Panc1 (cell line): ENCODE measurements at regions not wholly inside any gene's neighbourhood (a gene's known extent, or its start where the extent isn't known, plus 50 kb on each side); places are given as distances from the start of the nearest gene placed in this dataset.

Experiments used
- POLR2AphosphoS5 ChIP-seq: IDR thresholded peaks from 2 replicates; pipeline ENCODE4 v1.6.1; 2012; ENCODE audit warnings: mild to moderate bottlenecking, low read depth, low read length, moderate library complexity
- SIN3A ChIP-seq: IDR thresholded peaks from 2 replicates; pipeline ENCODE4 v1.6.1; 2012; ENCODE audit warnings: low read depth, mild to moderate bottlenecking, low read length, moderate library complexity, borderline replicate concordance; ENCODE audit not compliant: insufficient read depth
- TCF7L2 ChIP-seq: IDR thresholded peaks from 2 replicates; pipeline ENCODE4 v1.6.1; 2011; ENCODE audit warnings: mild to moderate bottlenecking, low read depth, low read length, inconsistent platforms
- TF ChIP-seq, protein P1 (sequence below): fragments of 450-650 bp; IDR thresholded peaks from 2 replicates; pipeline ENCODE4 v1.5.1; 2017; ENCODE audit warnings: mild to moderate bottlenecking
- TF ChIP-seq, protein P2 (sequence below), 2 experiments: IDR thresholded peaks; 2 replicates each; pipeline ENCODE4 v1.6.1; 2011 to 2012; ENCODE audit warnings: low read depth in 2 of 2, control low read depth in 1 of 2, low read length in 1 of 2, mild to moderate bottlenecking in 1 of 2, moderate library complexity in 1 of 2; ENCODE audit not compliant: insufficient read depth in 1 of 2

- TF ChIP-seq, protein P1, sequence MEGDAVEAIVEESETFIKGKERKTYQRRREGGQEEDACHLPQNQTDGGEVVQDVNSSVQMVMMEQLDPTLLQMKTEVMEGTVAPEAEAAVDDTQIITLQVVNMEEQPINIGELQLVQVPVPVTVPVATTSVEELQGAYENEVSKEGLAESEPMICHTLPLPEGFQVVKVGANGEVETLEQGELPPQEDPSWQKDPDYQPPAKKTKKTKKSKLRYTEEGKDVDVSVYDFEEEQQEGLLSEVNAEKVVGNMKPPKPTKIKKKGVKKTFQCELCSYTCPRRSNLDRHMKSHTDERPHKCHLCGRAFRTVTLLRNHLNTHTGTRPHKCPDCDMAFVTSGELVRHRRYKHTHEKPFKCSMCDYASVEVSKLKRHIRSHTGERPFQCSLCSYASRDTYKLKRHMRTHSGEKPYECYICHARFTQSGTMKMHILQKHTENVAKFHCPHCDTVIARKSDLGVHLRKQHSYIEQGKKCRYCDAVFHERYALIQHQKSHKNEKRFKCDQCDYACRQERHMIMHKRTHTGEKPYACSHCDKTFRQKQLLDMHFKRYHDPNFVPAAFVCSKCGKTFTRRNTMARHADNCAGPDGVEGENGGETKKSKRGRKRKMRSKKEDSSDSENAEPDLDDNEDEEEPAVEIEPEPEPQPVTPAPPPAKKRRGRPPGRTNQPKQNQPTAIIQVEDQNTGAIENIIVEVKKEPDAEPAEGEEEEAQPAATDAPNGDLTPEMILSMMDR = peak; percentile 50
- no peak for TF ChIP-seq SIN3A
- TF ChIP-seq POLR2AphosphoS5 = peak; percentile 71; the same call in 1 of the 2 replicates
- TF ChIP-seq, protein P2, sequence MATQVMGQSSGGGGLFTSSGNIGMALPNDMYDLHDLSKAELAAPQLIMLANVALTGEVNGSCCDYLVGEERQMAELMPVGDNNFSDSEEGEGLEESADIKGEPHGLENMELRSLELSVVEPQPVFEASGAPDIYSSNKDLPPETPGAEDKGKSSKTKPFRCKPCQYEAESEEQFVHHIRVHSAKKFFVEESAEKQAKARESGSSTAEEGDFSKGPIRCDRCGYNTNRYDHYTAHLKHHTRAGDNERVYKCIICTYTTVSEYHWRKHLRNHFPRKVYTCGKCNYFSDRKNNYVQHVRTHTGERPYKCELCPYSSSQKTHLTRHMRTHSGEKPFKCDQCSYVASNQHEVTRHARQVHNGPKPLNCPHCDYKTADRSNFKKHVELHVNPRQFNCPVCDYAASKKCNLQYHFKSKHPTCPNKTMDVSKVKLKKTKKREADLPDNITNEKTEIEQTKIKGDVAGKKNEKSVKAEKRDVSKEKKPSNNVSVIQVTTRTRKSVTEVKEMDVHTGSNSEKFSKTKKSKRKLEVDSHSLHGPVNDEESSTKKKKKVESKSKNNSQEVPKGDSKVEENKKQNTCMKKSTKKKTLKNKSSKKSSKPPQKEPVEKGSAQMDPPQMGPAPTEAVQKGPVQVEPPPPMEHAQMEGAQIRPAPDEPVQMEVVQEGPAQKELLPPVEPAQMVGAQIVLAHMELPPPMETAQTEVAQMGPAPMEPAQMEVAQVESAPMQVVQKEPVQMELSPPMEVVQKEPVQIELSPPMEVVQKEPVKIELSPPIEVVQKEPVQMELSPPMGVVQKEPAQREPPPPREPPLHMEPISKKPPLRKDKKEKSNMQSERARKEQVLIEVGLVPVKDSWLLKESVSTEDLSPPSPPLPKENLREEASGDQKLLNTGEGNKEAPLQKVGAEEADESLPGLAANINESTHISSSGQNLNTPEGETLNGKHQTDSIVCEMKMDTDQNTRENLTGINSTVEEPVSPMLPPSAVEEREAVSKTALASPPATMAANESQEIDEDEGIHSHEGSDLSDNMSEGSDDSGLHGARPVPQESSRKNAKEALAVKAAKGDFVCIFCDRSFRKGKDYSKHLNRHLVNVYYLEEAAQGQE (IDR thresholded peaks at IDR 0.05; ENCODE audit: insufficient read depth in 1 of 2, low read depth in 2 of 2, low read length in 1 of 2) = no peak
- peak; percentile 93 for TF ChIP-seq TCF7L2
These were observed 99.3 kb downstream of the ACTBL2 start for GRCh38 chr5:57383093-57383861.
